KMS-11 (cell line): ENCODE measurements at regions not wholly inside any gene's neighbourhood (a gene's known extent, or its start where the extent isn't known, plus 50 kb on each side); places are given as distances from the start of the nearest gene placed in this dataset.
A peak's percentile ranks its signal among the peaks of the same experiment; 100 is the strongest.
"Not testable (repeated sequence)": the region's sequence is repeated elsewhere in the genome, so short reads cannot be mapped to it uniquely, and the experiment has no call there.

ENCODE experiments used
- H2AFZ ChIP-seq: fragments of 200-600 bp; sonication (generic); 2 replicates; pipeline ENCODE4 v1.6.1; 2016; ENCODE audit warnings: antibody characterized with exemption, mixed run types, low read depth
- H3K27ac ChIP-seq: fragments of 200-600 bp; sonication (generic); 2 replicates; pipeline ENCODE4 v1.6.1; 2016; ENCODE audit warnings: mild to moderate bottlenecking, mixed run types
- H3K27me3 ChIP-seq: fragments of 200-600 bp; sonication (generic); 2 replicates; pipeline ENCODE4 v1.6.1; 2017; ENCODE audit warnings: mild to moderate bottlenecking, low read depth, mixed run types, moderate library complexity; ENCODE audit not compliant: insufficient read depth
- H3K36me3 ChIP-seq: fragments of 200-600 bp; sonication (generic); 2 replicates; pipeline ENCODE4 v1.6.1; 2017; ENCODE audit warnings: mild to moderate bottlenecking, mixed run types; ENCODE audit not compliant: insufficient read depth
- H3K4me1 ChIP-seq: fragments of 200-600 bp; sonication (generic); 2 replicates; pipeline ENCODE4 v1.6.1; 2016; ENCODE audit warnings: mild to moderate bottlenecking, low read depth, mixed run types; ENCODE audit not compliant: poor library complexity, severe bottlenecking
- H3K4me2 ChIP-seq: fragments of 200-600 bp; sonication (generic); 2 replicates; pipeline ENCODE4 v1.7.0; 2016; ENCODE audit warnings: mild to moderate bottlenecking, mixed run types
- H3K4me3 ChIP-seq: fragments of 200-600 bp; sonication (generic); IDR thresholded peaks from 2 replicates; pipeline ENCODE4 v1.6.1; 2017; ENCODE audit warnings: low read depth, low read length, mixed read lengths; ENCODE audit not compliant: insufficient read depth
- H3K79me2 ChIP-seq: fragments of 200-600 bp; sonication (generic); 2 replicates; pipeline ENCODE4 v1.6.1; 2016; ENCODE audit warnings: low read depth, mixed run types; ENCODE audit not compliant: insufficient read depth
- H3K9ac ChIP-seq: fragments of 200-600 bp; sonication (generic); 2 replicates; pipeline ENCODE4 v1.6.1; 2016; ENCODE audit warnings: mild to moderate bottlenecking, mixed run types
- H4K20me1 ChIP-seq: fragments of 200-600 bp; sonication (generic); 2 replicates; pipeline ENCODE4 v1.6.1; 2016; ENCODE audit warnings: mild to moderate bottlenecking, mixed run types; ENCODE audit not compliant: insufficient read depth
- TF ChIP-seq, protein P1 (sequence below): fragments of 200-600 bp; sonication (generic); conservative IDR thresholded peaks from 2 replicates; pipeline ENCODE4 v1.6.1; 2017; ENCODE audit warnings: low read depth, mild to moderate bottlenecking, antibody characterized with exemption, low read length, moderate library complexity, mixed read lengths

DNA sequence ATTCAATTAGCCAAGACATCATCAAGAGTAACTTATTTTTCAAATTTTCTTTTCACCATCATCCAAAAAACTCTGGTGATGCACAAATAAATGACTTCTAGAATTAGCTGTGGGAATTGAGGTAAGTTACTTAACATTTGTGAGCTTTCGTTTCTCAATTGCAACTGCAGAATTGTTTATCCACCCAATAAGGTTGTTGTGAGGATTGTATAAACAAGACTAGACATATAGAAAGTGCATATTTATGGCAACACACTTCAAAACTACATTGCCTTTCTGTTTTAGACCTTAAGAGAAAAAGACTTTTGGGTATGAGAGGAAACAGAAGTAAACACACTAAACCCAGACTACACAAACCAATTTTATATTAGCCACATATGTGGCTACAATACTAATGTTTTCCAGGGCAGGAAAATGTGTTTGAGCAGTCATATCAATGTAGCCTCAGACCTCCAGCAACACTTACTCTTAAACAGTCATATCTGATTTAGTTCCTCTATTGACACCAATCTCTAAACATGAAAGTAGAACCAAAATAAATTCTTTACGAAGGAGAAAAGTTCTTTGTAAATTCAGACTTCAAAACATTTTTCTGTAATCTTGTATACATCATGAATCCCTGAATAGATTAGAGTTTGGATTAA is 488.0 kb upstream of the CYLC2 start:
- Histone ChIP-seq H3K36me3 (no peaks in the 10 kb centered on the region), H3K4me2 (no peak overlapping the region), H3K27ac (no peak overlapping the region), H2AFZ (peak overlapping the region; percentile 24; the same call in 1 of the 2 replicates), H3K4me3 (no peak overlapping the region), H3K27me3 (no peaks in the 10 kb centered on the region), H4K20me1 (no peaks in the 10 kb centered on the region), H3K79me2 (no peaks in the 10 kb centered on the region), H3K4me1 (peaks cover 13% of the 10 kb centered on the region), H3K9ac (no peak overlapping the region)
- TF ChIP-seq, protein P1, sequence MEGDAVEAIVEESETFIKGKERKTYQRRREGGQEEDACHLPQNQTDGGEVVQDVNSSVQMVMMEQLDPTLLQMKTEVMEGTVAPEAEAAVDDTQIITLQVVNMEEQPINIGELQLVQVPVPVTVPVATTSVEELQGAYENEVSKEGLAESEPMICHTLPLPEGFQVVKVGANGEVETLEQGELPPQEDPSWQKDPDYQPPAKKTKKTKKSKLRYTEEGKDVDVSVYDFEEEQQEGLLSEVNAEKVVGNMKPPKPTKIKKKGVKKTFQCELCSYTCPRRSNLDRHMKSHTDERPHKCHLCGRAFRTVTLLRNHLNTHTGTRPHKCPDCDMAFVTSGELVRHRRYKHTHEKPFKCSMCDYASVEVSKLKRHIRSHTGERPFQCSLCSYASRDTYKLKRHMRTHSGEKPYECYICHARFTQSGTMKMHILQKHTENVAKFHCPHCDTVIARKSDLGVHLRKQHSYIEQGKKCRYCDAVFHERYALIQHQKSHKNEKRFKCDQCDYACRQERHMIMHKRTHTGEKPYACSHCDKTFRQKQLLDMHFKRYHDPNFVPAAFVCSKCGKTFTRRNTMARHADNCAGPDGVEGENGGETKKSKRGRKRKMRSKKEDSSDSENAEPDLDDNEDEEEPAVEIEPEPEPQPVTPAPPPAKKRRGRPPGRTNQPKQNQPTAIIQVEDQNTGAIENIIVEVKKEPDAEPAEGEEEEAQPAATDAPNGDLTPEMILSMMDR: no peak

DNA sequence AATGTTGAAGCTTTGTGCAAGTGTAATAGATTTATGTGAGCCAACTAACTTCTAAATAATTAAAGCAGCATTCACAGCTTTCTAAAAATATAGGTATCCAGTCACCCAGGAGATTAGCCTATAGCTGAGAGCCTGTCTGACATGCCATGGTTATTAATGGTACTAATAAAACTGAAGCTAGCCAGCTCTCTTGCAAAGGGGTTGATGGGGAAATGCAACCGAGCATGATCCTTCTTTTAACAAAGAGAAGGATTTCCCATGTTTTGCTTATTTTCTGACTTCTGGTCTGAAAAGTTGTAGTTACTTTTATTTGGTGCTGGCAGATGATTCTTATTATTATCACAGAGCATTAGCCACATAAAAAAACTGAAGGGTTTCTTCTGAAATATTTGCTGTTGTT is 488.7 kb upstream of the CYLC2 start:
- Histone ChIP-seq H3K27ac (no peak overlapping the region), H4K20me1 (no peaks in the 10 kb centered on the region), H3K4me3 (no peak overlapping the region), H2AFZ (no peak overlapping the region), H3K36me3 (no peaks in the 10 kb centered on the region), H3K4me1 (peaks cover 13% of the 10 kb centered on the region), H3K4me2 (no peak overlapping the region), H3K79me2 (no peaks in the 10 kb centered on the region), H3K9ac (no peak overlapping the region), H3K27me3 (no peaks in the 10 kb centered on the region)
- TF ChIP-seq, protein P1: no peak

DNA sequence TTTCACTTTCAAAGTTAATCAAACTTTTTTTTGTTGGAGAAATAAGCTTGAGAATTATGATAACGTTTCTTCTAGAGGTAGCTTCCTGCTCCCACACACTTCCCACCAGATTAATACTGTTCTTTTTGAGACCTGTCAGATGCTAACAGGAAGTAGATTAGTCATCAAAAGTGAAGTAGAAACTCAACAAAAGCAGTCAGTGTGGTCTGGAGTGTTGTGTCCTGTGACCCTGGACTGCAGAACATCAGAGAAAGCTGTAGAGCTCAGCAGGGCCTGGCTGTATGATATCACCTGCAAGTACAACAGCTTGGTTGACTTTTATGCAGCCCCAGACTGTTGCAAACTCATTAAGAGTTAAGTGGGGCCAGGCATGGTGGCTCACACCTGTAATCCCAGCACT is 495.7 kb upstream of the CYLC2 start:
- Histone ChIP-seq H3K27me3 (no peaks in the 10 kb centered on the region), H2AFZ (no peak overlapping the region), H3K36me3 (no peaks in the 10 kb centered on the region), H3K4me1 (no peaks in the 10 kb centered on the region), H3K4me3 (no peak overlapping the region), H3K4me2 (no peak overlapping the region), H3K9ac (no peak overlapping the region), H3K27ac (no peak overlapping the region), H4K20me1 (no peaks in the 10 kb centered on the region), H3K79me2 (no peaks in the 10 kb centered on the region)
- TF ChIP-seq, protein P1: no peak

GRCh38 chr9:102497709-102498108 is 497.4 kb upstream of the CYLC2 start:
- H3K4me3 ChIP-seq: no peak overlapping the region
- H3K36me3 ChIP-seq: no peaks in the 10 kb centered on the region
- H3K79me2 ChIP-seq: no peaks in the 10 kb centered on the region
- no peak overlapping the region for H3K27ac ChIP-seq
- no peaks in the 10 kb centered on the region for H4K20me1 ChIP-seq
- no peaks in the 10 kb centered on the region for H3K27me3 ChIP-seq
- H3K4me2 ChIP-seq: no peak overlapping the region
- H3K4me1 ChIP-seq: no peaks in the 10 kb centered on the region
- no peak overlapping the region for H2AFZ ChIP-seq
- TF ChIP-seq, protein P1: no peak
- no peak overlapping the region for H3K9ac ChIP-seq

- H2AFZ ChIP-seq, H4K20me1 ChIP-seq, H3K9ac ChIP-seq, H3K79me2 ChIP-seq, H3K36me3 ChIP-seq, H3K27me3 ChIP-seq, H3K4me3 ChIP-seq, H3K4me1 ChIP-seq, H3K4me2 ChIP-seq, H3K27ac ChIP-seq: not testable (repeated sequence)
These were observed 508.2 kb upstream of the CYLC2 start for GRCh38 chr9:102486976-102487375.
